PC-9 (cell line): ENCODE measurements at regions not wholly inside any gene's neighbourhood (a gene's known extent, or its start where the extent isn't known, plus 50 kb on each side); places are given as distances from the start of the nearest gene placed in this dataset.

ENCODE experiments used
- BruUV-seq: library from RNA; stranded (reverse); fragments of 400-500 nt; replicated peaks from 2 replicates; lab custom pipeline; 2021; lab: Mats Ljungman, UMichigan
- CTCF ChIA-PET: fragments of 300-600 bp; sonication (Branson Sonifier 250); formaldehyde crosslinking; loops from one replicate; lab custom pipeline; 2022; ENCODE audit warnings: antibody characterized with exemption; lab: Charles Lee
- POLR2A ChIA-PET: fragments of 300-600 bp; sonication (Branson Sonifier 250); formaldehyde crosslinking; loops from one replicate; lab custom pipeline; 2022; ENCODE audit warnings: antibody characterized with exemption; ENCODE audit not compliant: unreplicated experiment; lab: Charles Lee
- DNase-seq, 2 experiments: peaks; one replicate each; pipeline versions ENCODE4 v3.0.0 to v3.0.0-alpha.2; 2015 to 2022; ENCODE audit warnings: mixed read lengths in 1 of 2
- H2AFZ ChIP-seq: fragments of 200-600 bp; sonication (generic); 2 replicates; pipeline ENCODE4 v1.8.1; 2017; ENCODE audit warnings: antibody characterized with exemption
- H3F3A ChIP-seq: fragments of 200-600 bp; sonication (generic); 2 replicates; pipeline ENCODE4 v1.8.1; 2017; ENCODE audit warnings: antibody characterized with exemption, mild to moderate bottlenecking, low read depth; ENCODE audit not compliant: insufficient read depth
- H3K27ac ChIP-seq: fragments of 200-600 bp; sonication (generic); 2 replicates; pipeline ENCODE4 v1.6.1; 2016; ENCODE audit warnings: mixed run types
- H3K27me3 ChIP-seq: fragments of 200-600 bp; sonication (generic); 2 replicates; pipeline ENCODE4 v1.6.1; 2016; ENCODE audit warnings: low read depth, mixed run types; ENCODE audit not compliant: insufficient read depth
- H3K36me3 ChIP-seq: fragments of 200-600 bp; sonication (generic); 2 replicates; pipeline ENCODE4 v1.6.1; 2016; ENCODE audit warnings: low read depth, mixed run types
- H3K4me1 ChIP-seq: fragments of 200-600 bp; sonication (generic); replicated peaks from 2 replicates; pipeline ENCODE4 v1.6.1; 2016; ENCODE audit warnings: mixed run types; ENCODE audit not compliant: insufficient read depth
- H3K4me2 ChIP-seq: fragments of 200-600 bp; sonication (generic); 2 replicates; pipeline ENCODE4 v1.6.1; 2017; ENCODE audit warnings: mixed run types
- H3K4me3 ChIP-seq: fragments of 200-600 bp; sonication (generic); 2 replicates; pipeline ENCODE4 v1.6.1; 2016; ENCODE audit warnings: mixed run types
- H3K79me2 ChIP-seq: fragments of 200-600 bp; sonication (generic); 2 replicates; pipeline ENCODE4 v1.6.1; 2017; ENCODE audit warnings: low read depth, mixed run types
- H3K9me2 ChIP-seq: fragments of 200-600 bp; sonication (generic); 2 replicates; pipeline ENCODE4 v1.8.1; 2017; ENCODE audit warnings: mild to moderate bottlenecking; ENCODE audit not compliant: insufficient read depth
- H3K9me3 ChIP-seq: fragments of 200-600 bp; sonication (generic); 2 replicates; pipeline ENCODE4 v1.8.1; 2016; ENCODE audit warnings: low read depth; ENCODE audit not compliant: insufficient read depth
- H4K20me1 ChIP-seq: fragments of 200-600 bp; sonication (generic); 2 replicates; pipeline ENCODE4 v1.8.1; 2017; ENCODE audit not compliant: insufficient read depth
- EZH2 ChIP-seq: fragments of 200-600 bp; sonication (generic); IDR thresholded peaks from 2 replicates; pipeline ENCODE4 v1.8.0; 2017; ENCODE audit warnings: antibody characterized with exemption, low read depth
- intact Hi-C: fragments of 100-400 bp; cut with micrococcal nuclease; formaldehyde crosslinking; loops from one replicate; pipeline ENCODE4 v1.10.0; 2022; ENCODE audit not compliant: unreplicated experiment
- TF ChIP-seq, protein P1 (sequence below): fragments of 200-600 bp; sonication (generic); conservative IDR thresholded peaks from 2 replicates; pipeline ENCODE4 v1.6.1; 2017; ENCODE audit warnings: mixed run types, antibody characterized with exemption, mild to moderate bottlenecking, moderate library complexity

DNA sequence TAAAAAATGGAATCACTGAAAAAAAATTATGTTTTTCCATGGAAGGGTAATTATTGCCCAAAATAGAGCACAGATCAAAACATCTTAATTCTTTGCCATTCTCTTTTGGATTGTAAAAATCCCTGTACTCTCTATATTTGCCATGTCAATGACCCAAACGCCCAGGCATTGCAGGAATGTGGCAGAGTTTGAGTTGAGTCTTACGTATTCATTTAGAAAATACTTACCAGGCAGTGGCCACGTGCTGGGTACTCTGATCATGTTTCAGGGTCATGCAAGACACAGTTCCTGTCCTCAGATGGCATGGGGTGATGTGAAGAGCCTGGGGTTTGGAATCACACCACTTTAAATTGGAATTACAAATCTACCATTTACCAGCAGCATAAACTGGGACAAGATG is 267.7 kb downstream of the ABCC12 start:
- Histone ChIP-seq H3K9me2 (no peaks in the 10 kb centered on the region), H3K4me2 (peak overlapping the region; percentile 48), H3F3A (0 out of 2 replicates have a peak, but pooled peaks cover 4% of the 10 kb centered on the region), H3K79me2 (no peaks in the 10 kb centered on the region), H2AFZ (no peak overlapping the region; the same call in 1 of the 2 replicates), H3K36me3 (no peaks in the 10 kb centered on the region), H3K27me3 (no peaks in the 10 kb centered on the region), H3K9me3 (no peaks in the 10 kb centered on the region), H3K27ac (peak overlapping the region; percentile 68), H3K4me1 (peaks cover 21% of the 10 kb centered on the region), H3K4me3 (no peak overlapping the region), H4K20me1 (no peaks in the 10 kb centered on the region)
- peak; percentile 62 to 73 for DNase-seq
- BruUV-seq = no TSS peak
- intact Hi-C loops = loop anchor here (5.0 to 10.0 kb wide), 4 partner anchors 124 to 234 kb away; no protein-coding TSS in a partner anchor
- TF ChIP-seq, protein P1, sequence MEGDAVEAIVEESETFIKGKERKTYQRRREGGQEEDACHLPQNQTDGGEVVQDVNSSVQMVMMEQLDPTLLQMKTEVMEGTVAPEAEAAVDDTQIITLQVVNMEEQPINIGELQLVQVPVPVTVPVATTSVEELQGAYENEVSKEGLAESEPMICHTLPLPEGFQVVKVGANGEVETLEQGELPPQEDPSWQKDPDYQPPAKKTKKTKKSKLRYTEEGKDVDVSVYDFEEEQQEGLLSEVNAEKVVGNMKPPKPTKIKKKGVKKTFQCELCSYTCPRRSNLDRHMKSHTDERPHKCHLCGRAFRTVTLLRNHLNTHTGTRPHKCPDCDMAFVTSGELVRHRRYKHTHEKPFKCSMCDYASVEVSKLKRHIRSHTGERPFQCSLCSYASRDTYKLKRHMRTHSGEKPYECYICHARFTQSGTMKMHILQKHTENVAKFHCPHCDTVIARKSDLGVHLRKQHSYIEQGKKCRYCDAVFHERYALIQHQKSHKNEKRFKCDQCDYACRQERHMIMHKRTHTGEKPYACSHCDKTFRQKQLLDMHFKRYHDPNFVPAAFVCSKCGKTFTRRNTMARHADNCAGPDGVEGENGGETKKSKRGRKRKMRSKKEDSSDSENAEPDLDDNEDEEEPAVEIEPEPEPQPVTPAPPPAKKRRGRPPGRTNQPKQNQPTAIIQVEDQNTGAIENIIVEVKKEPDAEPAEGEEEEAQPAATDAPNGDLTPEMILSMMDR = no peak
- no peak for TF ChIP-seq EZH2
- ChIA-PET POLR2A (no interaction called here), CTCF (no interaction called here)

DNA sequence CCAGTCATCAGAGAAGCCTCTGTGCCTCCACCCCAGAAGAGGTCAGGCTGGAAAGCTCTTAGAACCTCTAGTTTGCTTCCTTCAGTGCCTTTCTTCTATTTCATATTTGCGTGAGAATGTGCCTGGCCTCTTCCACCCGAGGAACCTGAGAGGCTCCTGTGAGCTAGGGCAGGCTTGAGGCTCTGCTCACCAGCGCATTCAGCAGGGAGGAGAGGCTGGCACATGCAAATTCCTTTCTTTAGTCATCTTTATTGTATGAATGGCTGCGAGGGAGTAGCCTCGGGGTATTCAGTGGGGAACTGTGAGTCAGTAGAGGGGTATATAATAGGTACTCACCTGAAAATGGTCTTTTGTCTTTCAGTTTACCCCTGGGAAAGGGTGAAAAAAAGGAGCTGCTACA is 268.3 kb downstream of the ABCC12 start:
- intact Hi-C loops = loop anchor here (1.0 to 10.0 kb wide), 7 partner anchors 40 to 271 kb away; no protein-coding TSS in a partner anchor
- ChIA-PET CTCF (interaction anchor here (0.6 to 1.5 kb wide), 4 partner anchors 108 to 277 kb away, joined by 3 to 12 read pairs (median 6); no protein-coding TSS in a partner anchor), POLR2A (no interaction called here)
- BruUV-seq = no TSS peak
- peak overlapping the region; percentile 48 for H3K4me2 ChIP-seq
- no peaks in the 10 kb centered on the region for H4K20me1 ChIP-seq
- H3K4me1 ChIP-seq = peaks cover 21% of the 10 kb centered on the region
- peak; percentile 73 to 79 for DNase-seq
- peak overlapping the region; percentile 68 for H3K27ac ChIP-seq
- 0 out of 2 replicates have a peak overlapping the region, but pooled peaks have one; percentile 18 for H2AFZ ChIP-seq
- no peaks in the 10 kb centered on the region for H3K79me2 ChIP-seq
- H3K9me3 ChIP-seq = no peaks in the 10 kb centered on the region
- H3F3A ChIP-seq = 0 out of 2 replicates have a peak, but pooled peaks cover 4% of the 10 kb centered on the region
- no peaks in the 10 kb centered on the region for H3K36me3 ChIP-seq
- no peak for TF ChIP-seq EZH2
- TF ChIP-seq, protein P1 = no peak
- no peaks in the 10 kb centered on the region for H3K27me3 ChIP-seq
- no peak overlapping the region; the same call in 1 of the 2 replicates for H3K4me3 ChIP-seq
- no peaks in the 10 kb centered on the region for H3K9me2 ChIP-seq

DNA sequence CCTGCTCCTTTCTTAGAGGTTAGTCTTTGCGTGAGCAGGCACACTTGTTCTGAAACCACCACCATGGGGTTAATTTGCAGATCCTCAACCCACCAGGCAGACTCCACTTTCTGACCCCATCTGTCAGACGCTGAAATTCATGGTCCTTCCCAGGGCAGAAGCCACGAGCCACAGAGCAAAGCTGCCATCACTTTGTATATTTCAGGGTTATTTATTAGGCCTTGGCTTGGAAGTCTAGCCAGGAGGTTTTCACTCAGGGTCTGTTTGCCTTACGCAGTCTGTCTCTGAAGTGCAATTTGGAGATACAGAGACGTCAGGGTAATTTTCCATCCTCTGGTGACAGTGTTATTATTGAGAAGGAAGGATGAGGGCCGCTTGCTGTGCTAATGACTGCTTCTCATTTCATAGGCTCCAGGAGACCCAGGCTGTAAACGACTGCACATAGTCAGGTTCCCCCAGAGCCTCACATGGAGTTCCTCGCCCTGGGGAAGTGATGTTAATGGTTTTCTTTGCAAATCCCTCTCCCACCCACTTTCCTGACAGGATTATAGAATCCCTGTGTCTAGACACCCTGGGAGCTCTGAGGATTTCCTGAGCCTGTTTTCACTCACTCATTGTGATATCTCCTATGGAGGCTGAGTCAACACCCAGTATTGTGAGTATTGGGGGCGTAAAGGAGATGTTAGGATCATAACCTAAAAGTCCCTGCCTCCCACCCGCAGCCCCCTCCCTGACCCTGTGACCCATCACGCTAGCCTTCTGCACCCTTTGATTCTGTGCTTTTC is 269.0 kb downstream of the ABCC12 start:
- no peaks in the 10 kb centered on the region for H3K9me2 ChIP-seq
- TSS peak; percentile 74 for BruUV-seq
- H2AFZ ChIP-seq = 0 out of 2 replicates have a peak overlapping the region, but pooled peaks have one; percentile 18
- peaks cover 21% of the 10 kb centered on the region for H3K4me1 ChIP-seq
- ChIA-PET CTCF (interaction anchor here (0.6 to 1.5 kb wide), 4 partner anchors 107 to 278 kb away, joined by 3 to 12 read pairs (median 6); no protein-coding TSS in a partner anchor), POLR2A (no interaction called here)
- H4K20me1 ChIP-seq = no peaks in the 10 kb centered on the region
- DNase-seq = no peak
- H3K4me2 ChIP-seq = peak overlapping the region; percentile 48
- H3F3A ChIP-seq = 0 out of 2 replicates have a peak, but pooled peaks cover 4% of the 10 kb centered on the region
- no peaks in the 10 kb centered on the region for H3K27me3 ChIP-seq
- H3K79me2 ChIP-seq = no peaks in the 10 kb centered on the region
- peak overlapping the region; percentile 11; the same call in 1 of the 2 replicates for H3K27ac ChIP-seq
- H3K4me3 ChIP-seq = no peak overlapping the region; the same call in 1 of the 2 replicates
- no peaks in the 10 kb centered on the region for H3K36me3 ChIP-seq
- TF ChIP-seq, protein P1 = no peak
- no peak for TF ChIP-seq EZH2
- intact Hi-C loops = loop anchor here (1.0 to 10.0 kb wide), 7 partner anchors 40 to 271 kb away; no protein-coding TSS in a partner anchor
- H3K9me3 ChIP-seq = no peaks in the 10 kb centered on the region
